IMR-90 (cell line): ENCODE measurements at regions not wholly inside any gene's neighbourhood (a gene's known extent, or its start where the extent isn't known, plus 50 kb on each side); places are given as distances from the start of the nearest gene placed in this dataset.

ENCODE experiments used
- ATAC-seq: fragments of 200-7000 bp; cut with Tn5 transposase; 2 replicates; pipeline ENCODE4 v1.9.1; 2020; ENCODE audit warnings: low read depth, mild to moderate bottlenecking, moderate library complexity
- BruUV-seq: library from RNA; stranded (reverse); fragments of 400-500 nt; replicated peaks from 2 replicates; lab custom pipeline; 2021; lab: Mats Ljungman, UMichigan
- CTCF ChIA-PET: fragments of 300-600 bp; formaldehyde crosslinking; extraction: SDS; loops from one replicate; lab custom pipeline; 2021; ENCODE audit warnings: antibody characterized with exemption; lab: Yijun Ruan, JAX
- POLR2A ChIA-PET: fragments of 300-600 bp; sonication (Branson Sonifier 250); formaldehyde crosslinking; loops from one replicate; lab custom pipeline; 2022; ENCODE audit warnings: antibody characterized with exemption; ENCODE audit not compliant: unreplicated experiment; lab: Charles Lee
- DNase-seq: peaks from one replicate; pipeline ENCODE4 v3.0.0; 2013
- H2AFZ ChIP-seq: replicated peaks from 2 replicates; pipeline ENCODE3; 2013; ENCODE audit warnings: low read length, mild to moderate bottlenecking; ENCODE audit not compliant: poor library complexity
- H2AK5ac ChIP-seq: 2 replicates; pipeline ENCODE4 v1.6.1; 2013; ENCODE audit warnings: low read depth, low read length, inconsistent platforms
- H2AK9ac ChIP-seq: replicated peaks from 2 replicates; pipeline ENCODE3; 2013; ENCODE audit warnings: mild to moderate bottlenecking, low read depth, low read length, moderate library complexity; ENCODE audit not compliant: poor library complexity
- H2BK120ac ChIP-seq: 2 replicates; pipeline ENCODE4 v1.6.1; 2013; ENCODE audit warnings: low read depth, low read length, inconsistent platforms
- H2BK15ac ChIP-seq: 3 replicates; pipeline ENCODE4 v1.6.1; 2013; ENCODE audit warnings: low read depth, low read length, inconsistent platforms
- H2BK20ac ChIP-seq: 2 replicates; pipeline ENCODE4 v1.6.1; 2013; ENCODE audit warnings: low read depth, mild to moderate bottlenecking, inconsistent platforms, low read length, moderate library complexity
- H2BK5ac ChIP-seq: 2 replicates; pipeline ENCODE4 v1.6.1; 2013; ENCODE audit warnings: mild to moderate bottlenecking, low read depth, low read length, inconsistent platforms; ENCODE audit not compliant: poor library complexity, severe bottlenecking
- H3K14ac ChIP-seq: replicated peaks from 2 replicates; pipeline ENCODE4 v1.6.1; 2013; ENCODE audit warnings: low read depth, low read length, inconsistent platforms
- H3K18ac ChIP-seq: 2 replicates; pipeline ENCODE4 v1.6.1; 2013; ENCODE audit warnings: low read depth, low read length, control low read depth
- H3K23ac ChIP-seq: 2 replicates; pipeline ENCODE4 v1.6.1; 2013; ENCODE audit warnings: low read depth, low read length, inconsistent platforms
- H3K27ac ChIP-seq: 2 replicates; pipeline ENCODE4 v1.5.1; 2013; ENCODE audit warnings: mild to moderate bottlenecking, control low read depth, low read length; ENCODE audit not compliant: insufficient read depth
- H3K27me3 ChIP-seq: 2 replicates; pipeline ENCODE4 v1.6.1; 2013; ENCODE audit warnings: low read length; ENCODE audit not compliant: control insufficient read depth, insufficient read depth
- H3K36me3 ChIP-seq: 2 replicates; pipeline ENCODE4 v1.6.1; 2013; ENCODE audit warnings: low read length, mixed read lengths; ENCODE audit not compliant: control insufficient read depth, insufficient read depth
- H3K4ac ChIP-seq: 2 replicates; pipeline ENCODE4 v1.6.1; 2013; ENCODE audit warnings: low read depth, low read length, inconsistent platforms
- H3K4me1 ChIP-seq: 2 replicates; pipeline ENCODE4 v1.6.1; 2013; ENCODE audit warnings: low read length, mixed read lengths; ENCODE audit not compliant: control insufficient read depth, insufficient read depth
- H3K4me2 ChIP-seq: 2 replicates; pipeline ENCODE4 v1.6.1; 2013; ENCODE audit warnings: low read depth, mild to moderate bottlenecking, control low read depth, low read length, moderate library complexity
- H3K4me3 ChIP-seq: 2 replicates; pipeline ENCODE4 v1.5.1; 2013; ENCODE audit warnings: low read depth, mild to moderate bottlenecking, control low read depth, low read length, moderate library complexity; ENCODE audit not compliant: insufficient read depth
- H3K56ac ChIP-seq: 2 replicates; pipeline ENCODE4 v1.6.1; 2013; ENCODE audit warnings: low read length, inconsistent platforms; ENCODE audit not compliant: insufficient read depth; ENCODE audit errors: extremely low read depth
- H3K79me1 ChIP-seq, 2 experiments: 2 replicates each; pipeline ENCODE4 v1.6.1; 2013; ENCODE audit warnings: low read length in 2 of 2, inconsistent platforms in 1 of 2, low read depth in 1 of 2
- H3K9ac ChIP-seq: 2 replicates; pipeline ENCODE4 v1.6.1; 2013; ENCODE audit warnings: low read depth, low read length, control low read depth
- H3K9me1 ChIP-seq: 2 replicates; pipeline ENCODE4 v1.6.1; 2013; ENCODE audit warnings: low read length, inconsistent platforms; ENCODE audit not compliant: insufficient read depth
- H3K9me3 ChIP-seq: 2 replicates; pipeline ENCODE4 v1.6.1; 2013; ENCODE audit warnings: low read length; ENCODE audit not compliant: control insufficient read depth, insufficient read depth
- H4K20me1 ChIP-seq: 2 replicates; pipeline ENCODE4 v1.6.1; 2013; ENCODE audit warnings: low read length, inconsistent platforms; ENCODE audit not compliant: insufficient read depth
- H4K5ac ChIP-seq: 2 replicates; pipeline ENCODE4 v1.6.1; 2013; ENCODE audit warnings: mild to moderate bottlenecking, low read depth, low read length, control low read depth
- H4K8ac ChIP-seq, 2 experiments: 2 replicates each; pipeline ENCODE4 v1.6.1; 2013; ENCODE audit warnings: low read depth in 2 of 2, low read length in 2 of 2, control low read depth in 1 of 2, inconsistent platforms in 1 of 2
- H4K91ac ChIP-seq: 2 replicates; pipeline ENCODE4 v1.6.1; 2013; ENCODE audit warnings: low read depth, low read length, inconsistent platforms; ENCODE audit not compliant: insufficient read depth
- BHLHE40 ChIP-seq: fragments of 150-350 bp; IDR thresholded peaks from 2 replicates; pipeline ENCODE4 v1.6.1; 2016; ENCODE audit warnings: mild to moderate bottlenecking, low read depth, low read length
- CEBPB ChIP-seq: IDR thresholded peaks from 2 replicates; pipeline ENCODE4 v1.6.1; 2012; ENCODE audit warnings: low read depth, low read length, improper control_type of control experiment
- CHD1 ChIP-seq: IDR thresholded peaks from 2 replicates; pipeline ENCODE4 v1.6.1; 2012; ENCODE audit warnings: low read depth, low read length, improper control_type of control experiment
- FOS ChIP-seq: fragments of 150-350 bp; IDR thresholded peaks from 2 replicates; pipeline ENCODE4 v1.6.1; 2016; ENCODE audit warnings: low read depth, low read length
- MAFK ChIP-seq: IDR thresholded peaks from 2 replicates; pipeline ENCODE4 v1.6.1; 2012; ENCODE audit warnings: low read depth, low read length, improper control_type of control experiment
- MAZ ChIP-seq: IDR thresholded peaks from 2 replicates; pipeline ENCODE4 v1.6.1; 2012; ENCODE audit warnings: low read depth, mild to moderate bottlenecking, low read length, improper control_type of control experiment, moderate library complexity, borderline replicate concordance
- MXI1 ChIP-seq: IDR thresholded peaks from 2 replicates; pipeline ENCODE4 v1.6.1; 2012; ENCODE audit warnings: low read depth, mild to moderate bottlenecking, low read length, moderate library complexity, borderline replicate concordance
- NFE2L2 ChIP-seq: fragments of 150-350 bp; IDR thresholded peaks from 2 replicates; pipeline ENCODE4 v1.6.1; 2016; ENCODE audit warnings: low read depth, mild to moderate bottlenecking, low read length
- POLR2A ChIP-seq: IDR thresholded peaks from 2 replicates; pipeline ENCODE4 v1.6.1; 2012; ENCODE audit warnings: mild to moderate bottlenecking, low read depth, low read length
- RAD21 ChIP-seq: IDR thresholded peaks from 2 replicates; pipeline ENCODE4 v1.6.1; 2012; ENCODE audit warnings: low read length, improper control_type of control experiment
- RCOR1 ChIP-seq: IDR thresholded peaks from 2 replicates; pipeline ENCODE4 v1.6.1; 2012; ENCODE audit warnings: mild to moderate bottlenecking, low read length, improper control_type of control experiment; ENCODE audit not compliant: insufficient replicate concordance
- RFX5 ChIP-seq: IDR thresholded peaks from 2 replicates; pipeline ENCODE4 v1.8.0; 2012; ENCODE audit warnings: low read depth, mild to moderate bottlenecking, low read length, moderate library complexity
- SMC3 ChIP-seq: fragments of 150-350 bp; IDR thresholded peaks from 2 replicates; pipeline ENCODE4 v1.6.1; 2016; ENCODE audit warnings: low read depth, mild to moderate bottlenecking, antibody characterized with exemption, low read length, moderate library complexity
- WGBS, 2 experiments: methylation state at CpG; one replicate each; pipeline versions ENCODE4 v1.1.5 to v1.1.7; 2013; ENCODE audit warnings: missing lambda C conversion rate in 2 of 2; ENCODE audit not compliant: insufficient read length in 1 of 2; ENCODE audit errors: extremely low coverage in 2 of 2; 5-methylcytosine and 5-hydroxymethylcytosine counted together
- dilution Hi-C: fragments of 300-500 bp; cut with HindIII; formaldehyde crosslinking; loops from one replicate; pipeline ENCODE4 v1.14.3; 2018; ENCODE audit warnings: low sequenced_read_pairs; ENCODE audit not compliant: unreplicated experiment
- in situ Hi-C: fragments of 300-500 bp; cut with MboI; formaldehyde crosslinking; loops from 3 replicates; pipeline ENCODE4 v1.14.3; 2019; ENCODE audit warnings: low sequenced_read_pairs, inconsistent platforms, mixed read lengths
- intact Hi-C: fragments of 100-400 bp; cut with micrococcal nuclease; formaldehyde crosslinking; loops from 2 replicates; pipeline ENCODE4 v1.10.0; 2022
- TF ChIP-seq, protein P1 (sequence below): fragments of 150-350 bp; IDR thresholded peaks from 2 replicates; pipeline ENCODE4 v1.6.1; 2016; ENCODE audit warnings: low read depth, mild to moderate bottlenecking, low read length, moderate library complexity, borderline replicate concordance
- TF ChIP-seq, protein P2 (sequence below): fragments of 150-350 bp; IDR thresholded peaks from 2 replicates; pipeline ENCODE4 v1.6.1; 2017; ENCODE audit warnings: mild to moderate bottlenecking, antibody characterized with exemption, low read length, low read depth
- TF ChIP-seq, protein P3 (sequence below): conservative IDR thresholded peaks from 2 replicates; pipeline ENCODE4 v1.5.1; 2012; ENCODE audit warnings: mild to moderate bottlenecking, low read depth, low read length, improper control_type of control experiment

GRCh38 chr7:131074585-131074984, 253.1 kb upstream of the MKLN1 start:
- no peak overlapping the region for H2BK20ac ChIP-seq
- dilution Hi-C loops (no loop called here), in situ Hi-C loops (loop anchor here (10.0 kb wide), 1 partner anchor 350 kb away; no protein-coding TSS in a partner anchor), intact Hi-C loops (no loop called here)
- H4K5ac ChIP-seq, result no peak overlapping the region
- no peak overlapping the region for H3K18ac ChIP-seq
- H3K56ac ChIP-seq, result no peak overlapping the region
- peaks cover 36% of the 10 kb centered on the region for H4K20me1 ChIP-seq
- H2AFZ ChIP-seq, result no peak overlapping the region
- H2BK5ac ChIP-seq, result no peak overlapping the region
- no CpG with 5 or more reads among the region's 4 CpGs for WGBS, 2 experiments
- no peak overlapping the region for H3K4me3 ChIP-seq
- no peak overlapping the region for H2BK120ac ChIP-seq
- H4K91ac ChIP-seq, result no peak overlapping the region
- peaks cover 8% of the 10 kb centered on the region for H3K36me3 ChIP-seq
- H3K23ac ChIP-seq, result no peak overlapping the region
- peaks cover 4% of the 10 kb centered on the region for H3K9me1 ChIP-seq
- POLR2A ChIA-PET, result no interaction called here
- BruUV-seq, result no TSS peak
- H3K9me3 ChIP-seq, result no peaks in the 10 kb centered on the region
- H2BK15ac ChIP-seq, result no peak overlapping the region
- H2AK5ac ChIP-seq, result no peak overlapping the region
- no peak overlapping the region for H3K4ac ChIP-seq
- H3K27ac ChIP-seq, result no peak overlapping the region
- CTCF ChIA-PET, result interaction anchor here (0.5 kb wide), 1 partner anchor 379 kb away, joined by 3 read pairs; no protein-coding TSS in a partner anchor
- H3K4me2 ChIP-seq, result no peak overlapping the region
- H3K4me1 ChIP-seq, result peaks cover 17% of the 10 kb centered on the region
- no peak overlapping the region for H3K9ac ChIP-seq
- no peak overlapping the region for H3K14ac ChIP-seq
- no peak overlapping the region for H4K8ac ChIP-seq
- ATAC-seq (no peak), DNase-seq (no peak)
- H3K79me1 ChIP-seq, result peaks cover 12 to 63% of the 10 kb centered on the region in 2 experiments
- TF ChIP-seq MXI1, result no peak
- TF ChIP-seq CEBPB, result no peak
- TF ChIP-seq FOS, result no peak
- TF ChIP-seq RAD21, result no peak
- TF ChIP-seq, protein P1, sequence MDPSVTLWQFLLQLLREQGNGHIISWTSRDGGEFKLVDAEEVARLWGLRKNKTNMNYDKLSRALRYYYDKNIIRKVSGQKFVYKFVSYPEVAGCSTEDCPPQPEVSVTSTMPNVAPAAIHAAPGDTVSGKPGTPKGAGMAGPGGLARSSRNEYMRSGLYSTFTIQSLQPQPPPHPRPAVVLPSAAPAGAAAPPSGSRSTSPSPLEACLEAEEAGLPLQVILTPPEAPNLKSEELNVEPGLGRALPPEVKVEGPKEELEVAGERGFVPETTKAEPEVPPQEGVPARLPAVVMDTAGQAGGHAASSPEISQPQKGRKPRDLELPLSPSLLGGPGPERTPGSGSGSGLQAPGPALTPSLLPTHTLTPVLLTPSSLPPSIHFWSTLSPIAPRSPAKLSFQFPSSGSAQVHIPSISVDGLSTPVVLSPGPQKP, result no peak
- TF ChIP-seq, protein P2, sequence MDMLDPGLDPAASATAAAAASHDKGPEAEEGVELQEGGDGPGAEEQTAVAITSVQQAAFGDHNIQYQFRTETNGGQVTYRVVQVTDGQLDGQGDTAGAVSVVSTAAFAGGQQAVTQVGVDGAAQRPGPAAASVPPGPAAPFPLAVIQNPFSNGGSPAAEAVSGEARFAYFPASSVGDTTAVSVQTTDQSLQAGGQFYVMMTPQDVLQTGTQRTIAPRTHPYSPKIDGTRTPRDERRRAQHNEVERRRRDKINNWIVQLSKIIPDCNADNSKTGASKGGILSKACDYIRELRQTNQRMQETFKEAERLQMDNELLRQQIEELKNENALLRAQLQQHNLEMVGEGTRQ, result no peak
- no peak for TF ChIP-seq RCOR1
- TF ChIP-seq MAZ, result no peak
- no peak for TF ChIP-seq RFX5
- TF ChIP-seq MAFK, result no peak
- TF ChIP-seq CHD1, result no peak
- TF ChIP-seq, protein P3, sequence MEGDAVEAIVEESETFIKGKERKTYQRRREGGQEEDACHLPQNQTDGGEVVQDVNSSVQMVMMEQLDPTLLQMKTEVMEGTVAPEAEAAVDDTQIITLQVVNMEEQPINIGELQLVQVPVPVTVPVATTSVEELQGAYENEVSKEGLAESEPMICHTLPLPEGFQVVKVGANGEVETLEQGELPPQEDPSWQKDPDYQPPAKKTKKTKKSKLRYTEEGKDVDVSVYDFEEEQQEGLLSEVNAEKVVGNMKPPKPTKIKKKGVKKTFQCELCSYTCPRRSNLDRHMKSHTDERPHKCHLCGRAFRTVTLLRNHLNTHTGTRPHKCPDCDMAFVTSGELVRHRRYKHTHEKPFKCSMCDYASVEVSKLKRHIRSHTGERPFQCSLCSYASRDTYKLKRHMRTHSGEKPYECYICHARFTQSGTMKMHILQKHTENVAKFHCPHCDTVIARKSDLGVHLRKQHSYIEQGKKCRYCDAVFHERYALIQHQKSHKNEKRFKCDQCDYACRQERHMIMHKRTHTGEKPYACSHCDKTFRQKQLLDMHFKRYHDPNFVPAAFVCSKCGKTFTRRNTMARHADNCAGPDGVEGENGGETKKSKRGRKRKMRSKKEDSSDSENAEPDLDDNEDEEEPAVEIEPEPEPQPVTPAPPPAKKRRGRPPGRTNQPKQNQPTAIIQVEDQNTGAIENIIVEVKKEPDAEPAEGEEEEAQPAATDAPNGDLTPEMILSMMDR, result no peak
- TF ChIP-seq BHLHE40, result no peak
- no peak for TF ChIP-seq POLR2A
- no peak for TF ChIP-seq NFE2L2
- no peak for TF ChIP-seq SMC3
- no peak overlapping the region for H2AK9ac ChIP-seq
- no peaks in the 10 kb centered on the region for H3K27me3 ChIP-seq
